ENCODE measurements at regions not wholly inside any gene's neighbourhood (a gene's known extent, or its start where the extent isn't known, plus 50 kb on each side); places are given as distances from the start of the nearest gene placed in this dataset.
"Not testable (repeated sequence)": the region's sequence is repeated elsewhere in the genome, so short reads cannot be mapped to it uniquely, and the experiment has no call there.

DNA sequence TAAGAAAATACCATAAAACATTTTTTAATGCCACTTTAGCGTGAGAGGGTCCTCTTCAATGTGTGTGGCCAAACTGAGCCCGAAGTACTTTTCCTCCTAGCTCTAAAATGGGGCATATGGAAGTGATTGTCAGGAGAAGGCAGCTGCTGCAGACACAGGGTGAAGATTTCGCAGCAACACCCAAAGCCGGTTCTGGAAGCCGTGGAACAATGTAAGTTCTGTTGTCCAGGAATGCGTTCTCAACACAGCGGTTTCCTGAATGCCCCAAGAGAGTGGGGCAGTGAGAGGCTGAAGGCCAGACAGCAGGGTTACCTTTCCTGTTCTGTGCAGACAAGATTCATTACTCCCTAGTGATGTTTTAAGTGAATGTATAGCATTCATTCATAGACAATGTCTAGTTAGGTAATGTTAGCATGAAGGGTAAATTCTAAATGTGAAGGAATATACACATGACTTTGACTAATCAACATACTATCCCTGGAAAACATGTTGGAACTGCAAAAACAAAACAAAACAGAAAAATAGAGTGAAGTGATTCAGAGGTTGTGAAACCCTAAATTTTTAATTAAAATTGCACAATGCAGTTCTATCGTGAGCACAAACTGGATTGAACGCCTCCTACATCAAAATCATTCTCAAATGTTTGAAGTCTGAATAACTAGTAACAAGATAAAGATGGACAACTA lies 197.0 kb upstream of the SEMA6A start:
- peak overlapping the region; percentile 1 for H3K27ac Mint-ChIP-seq (ENCODE audit: unreplicated experiment)
- peaks cover 2% of the 10 kb centered on the region for H3K27me3 Mint-ChIP-seq (ENCODE audit: low read depth)
- no peak overlapping the region for H3K4me3 Mint-ChIP-seq (ENCODE audit: unreplicated experiment)
- no peak for DNase-seq (ENCODE audit: low spot score)
- TF ChIP-seq, protein P1, sequence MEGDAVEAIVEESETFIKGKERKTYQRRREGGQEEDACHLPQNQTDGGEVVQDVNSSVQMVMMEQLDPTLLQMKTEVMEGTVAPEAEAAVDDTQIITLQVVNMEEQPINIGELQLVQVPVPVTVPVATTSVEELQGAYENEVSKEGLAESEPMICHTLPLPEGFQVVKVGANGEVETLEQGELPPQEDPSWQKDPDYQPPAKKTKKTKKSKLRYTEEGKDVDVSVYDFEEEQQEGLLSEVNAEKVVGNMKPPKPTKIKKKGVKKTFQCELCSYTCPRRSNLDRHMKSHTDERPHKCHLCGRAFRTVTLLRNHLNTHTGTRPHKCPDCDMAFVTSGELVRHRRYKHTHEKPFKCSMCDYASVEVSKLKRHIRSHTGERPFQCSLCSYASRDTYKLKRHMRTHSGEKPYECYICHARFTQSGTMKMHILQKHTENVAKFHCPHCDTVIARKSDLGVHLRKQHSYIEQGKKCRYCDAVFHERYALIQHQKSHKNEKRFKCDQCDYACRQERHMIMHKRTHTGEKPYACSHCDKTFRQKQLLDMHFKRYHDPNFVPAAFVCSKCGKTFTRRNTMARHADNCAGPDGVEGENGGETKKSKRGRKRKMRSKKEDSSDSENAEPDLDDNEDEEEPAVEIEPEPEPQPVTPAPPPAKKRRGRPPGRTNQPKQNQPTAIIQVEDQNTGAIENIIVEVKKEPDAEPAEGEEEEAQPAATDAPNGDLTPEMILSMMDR (IDR thresholded peaks at IDR 0.05), result no peak
- H3K36me3 Mint-ChIP-seq (ENCODE audit: low read depth), result no peaks in the 10 kb centered on the region
- no peaks in the 10 kb centered on the region for H3K9me3 Mint-ChIP-seq (ENCODE audit: low read depth)
- H3K4me1 Mint-ChIP-seq (ENCODE audit: low read depth), result peaks cover 24% of the 10 kb centered on the region

DNA sequence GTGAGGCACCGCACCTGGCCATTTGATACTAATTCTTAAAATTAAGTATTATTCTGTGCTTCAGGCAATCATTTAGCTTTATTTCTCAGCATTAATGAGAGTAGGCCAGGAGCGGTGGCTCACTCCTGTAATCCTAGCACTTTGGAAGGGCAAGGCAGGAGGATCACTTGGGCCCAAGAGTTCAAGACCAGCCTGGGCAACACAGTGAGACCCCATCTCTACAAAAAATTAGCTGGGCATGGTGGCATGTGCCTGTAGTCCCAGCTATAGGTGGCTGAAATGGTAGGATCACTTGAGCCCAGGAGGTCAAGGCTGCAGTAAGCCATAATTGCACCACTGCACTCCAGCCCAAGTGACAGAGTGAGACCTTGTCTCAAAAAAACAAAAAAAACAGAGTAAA lies 195.3 kb upstream of the SEMA6A start:
- H3K27me3 Mint-ChIP-seq (ENCODE audit: low read depth); H3K27ac Mint-ChIP-seq (ENCODE audit: unreplicated experiment); H3K36me3 Mint-ChIP-seq (ENCODE audit: low read depth); DNase-seq (ENCODE audit: low spot score); H3K9me3 Mint-ChIP-seq (ENCODE audit: low read depth); H3K4me3 Mint-ChIP-seq (ENCODE audit: unreplicated experiment): not testable (repeated sequence)
- peaks cover 38% of the 10 kb centered on the region for H3K4me1 Mint-ChIP-seq (ENCODE audit: low read depth)

DNA sequence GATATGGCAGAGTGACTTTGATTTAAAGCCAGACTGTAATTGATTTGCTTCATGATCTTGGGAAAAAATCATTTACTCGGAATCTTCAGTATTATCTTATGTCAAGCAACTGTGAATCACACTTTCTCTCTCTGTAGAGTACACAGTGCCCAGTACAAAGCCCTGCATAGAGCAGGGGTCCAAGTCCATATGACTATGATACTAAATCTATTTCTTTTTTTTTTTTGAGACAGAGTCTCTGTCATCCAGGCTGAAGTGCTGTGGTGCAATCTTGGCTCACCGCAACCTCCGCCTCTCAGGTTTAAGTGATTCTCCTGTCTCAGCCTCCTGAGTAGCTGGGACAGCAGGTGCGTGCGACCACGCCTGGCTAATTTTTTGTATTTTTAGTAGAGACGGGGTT lies 194.8 kb upstream of the SEMA6A start:
- H3K4me1 Mint-ChIP-seq (ENCODE audit: low read depth), result peaks cover 38% of the 10 kb centered on the region

DNA sequence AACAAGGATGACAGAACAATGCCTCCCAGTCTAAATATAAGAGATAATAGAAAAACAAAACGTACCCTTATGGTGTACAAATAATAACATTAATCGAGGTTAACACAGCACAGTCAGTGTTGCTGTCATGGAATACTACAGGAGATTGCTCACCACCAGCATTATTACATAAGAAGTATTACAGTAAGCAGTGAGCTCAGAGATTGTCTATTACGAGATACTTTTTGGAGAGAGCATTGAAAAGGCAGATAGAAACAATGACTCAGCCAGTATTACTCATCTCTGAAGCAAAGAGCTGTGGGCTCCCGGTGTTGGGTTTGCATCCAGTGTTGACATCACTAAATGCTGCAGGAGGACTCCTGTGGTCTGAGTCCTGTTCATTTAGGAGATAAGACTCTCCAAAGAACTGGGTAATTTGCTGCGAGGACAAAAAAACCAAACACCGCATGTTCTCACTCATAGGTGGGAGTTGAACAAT lies 191.9 kb upstream of the SEMA6A start:
- Mint-ChIP-seq H3K27me3 (ENCODE audit: low read depth) (no peaks in the 10 kb centered on the region), H3K27ac (ENCODE audit: unreplicated experiment) (peak overlapping the region; percentile 71), H3K36me3 (ENCODE audit: low read depth) (no peaks in the 10 kb centered on the region), H3K4me3 (ENCODE audit: unreplicated experiment) (no peak overlapping the region), H3K9me3 (ENCODE audit: low read depth) (no peaks in the 10 kb centered on the region), H3K4me1 (ENCODE audit: low read depth) (peaks cover 32% of the 10 kb centered on the region)
- TF ChIP-seq, protein P1 (IDR thresholded peaks at IDR 0.05), result no peak
- DNase-seq (ENCODE audit: low spot score), result no peak

More for the DNA sequence above, 194.8 kb upstream of the SEMA6A start:
- Mint-ChIP-seq H3K9me3 (ENCODE audit: low read depth) (no peaks in the 10 kb centered on the region), H3K27ac (ENCODE audit: unreplicated experiment) (no peak overlapping the region), H3K36me3 (ENCODE audit: low read depth) (no peaks in the 10 kb centered on the region), H3K27me3 (ENCODE audit: low read depth) (no peaks in the 10 kb centered on the region), H3K4me3 (ENCODE audit: unreplicated experiment) (no peak overlapping the region)
- DNase-seq (ENCODE audit: low spot score), result no peak
- TF ChIP-seq, protein P1 (IDR thresholded peaks at IDR 0.05), result no peak

DNA sequence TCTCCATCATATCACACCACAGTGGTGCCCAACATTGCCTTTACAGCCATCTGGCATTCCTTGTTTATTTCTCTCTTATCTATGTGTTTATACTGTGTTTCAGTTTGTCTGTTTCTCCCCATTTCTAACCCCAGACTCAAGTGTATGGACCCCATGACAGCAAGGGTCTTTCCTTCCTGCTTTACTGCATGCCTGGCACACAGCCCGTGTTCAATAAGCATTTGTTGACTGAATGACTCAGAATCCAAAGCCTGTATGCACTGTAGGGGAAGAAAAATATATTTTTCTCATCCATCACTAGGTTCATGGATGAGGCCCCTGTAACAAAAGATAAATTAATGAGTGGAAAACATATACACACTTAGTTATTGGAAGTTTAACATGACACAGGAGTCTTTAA lies 190.8 kb upstream of the SEMA6A start:
- Mint-ChIP-seq H3K9me3 (ENCODE audit: low read depth) (no peaks in the 10 kb centered on the region), H3K36me3 (ENCODE audit: low read depth) (no peaks in the 10 kb centered on the region), H3K27me3 (ENCODE audit: low read depth) (no peaks in the 10 kb centered on the region), H3K4me3 (ENCODE audit: unreplicated experiment) (no peak overlapping the region), H3K27ac (ENCODE audit: unreplicated experiment) (peak overlapping the region; percentile 66), H3K4me1 (ENCODE audit: low read depth) (peaks cover 25% of the 10 kb centered on the region)
- TF ChIP-seq, protein P1 (IDR thresholded peaks at IDR 0.05), result no peak
- DNase-seq (ENCODE audit: low spot score), result no peak

- Mint-ChIP-seq H3K4me1 (ENCODE audit: low read depth) (peaks cover 30% of the 10 kb centered on the region), H3K4me3 (ENCODE audit: unreplicated experiment) (no peak overlapping the region), H3K27ac (ENCODE audit: unreplicated experiment) (peak overlapping the region; percentile 66), H3K36me3 (ENCODE audit: low read depth) (no peaks in the 10 kb centered on the region), H3K27me3 (ENCODE audit: low read depth) (no peaks in the 10 kb centered on the region), H3K9me3 (ENCODE audit: low read depth) (no peaks in the 10 kb centered on the region)
- DNase-seq (ENCODE audit: low spot score), result no peak
- TF ChIP-seq, protein P1 (IDR thresholded peaks at IDR 0.05), result no peak
Observed at GRCh38 chr5:116764941-116765340, 190.3 kb upstream of the SEMA6A start.
